ENCODE measurements at regions not wholly inside any gene's neighbourhood (a gene's known extent, or its start where the extent isn't known, plus 50 kb on each side); places are given as distances from the start of the nearest gene placed in this dataset.
A peak's percentile ranks its signal among the peaks of the same experiment; 100 is the strongest.
"Not testable (repeated sequence)": the region's sequence is repeated elsewhere in the genome, so short reads cannot be mapped to it uniquely, and the experiment has no call there.

DNA sequence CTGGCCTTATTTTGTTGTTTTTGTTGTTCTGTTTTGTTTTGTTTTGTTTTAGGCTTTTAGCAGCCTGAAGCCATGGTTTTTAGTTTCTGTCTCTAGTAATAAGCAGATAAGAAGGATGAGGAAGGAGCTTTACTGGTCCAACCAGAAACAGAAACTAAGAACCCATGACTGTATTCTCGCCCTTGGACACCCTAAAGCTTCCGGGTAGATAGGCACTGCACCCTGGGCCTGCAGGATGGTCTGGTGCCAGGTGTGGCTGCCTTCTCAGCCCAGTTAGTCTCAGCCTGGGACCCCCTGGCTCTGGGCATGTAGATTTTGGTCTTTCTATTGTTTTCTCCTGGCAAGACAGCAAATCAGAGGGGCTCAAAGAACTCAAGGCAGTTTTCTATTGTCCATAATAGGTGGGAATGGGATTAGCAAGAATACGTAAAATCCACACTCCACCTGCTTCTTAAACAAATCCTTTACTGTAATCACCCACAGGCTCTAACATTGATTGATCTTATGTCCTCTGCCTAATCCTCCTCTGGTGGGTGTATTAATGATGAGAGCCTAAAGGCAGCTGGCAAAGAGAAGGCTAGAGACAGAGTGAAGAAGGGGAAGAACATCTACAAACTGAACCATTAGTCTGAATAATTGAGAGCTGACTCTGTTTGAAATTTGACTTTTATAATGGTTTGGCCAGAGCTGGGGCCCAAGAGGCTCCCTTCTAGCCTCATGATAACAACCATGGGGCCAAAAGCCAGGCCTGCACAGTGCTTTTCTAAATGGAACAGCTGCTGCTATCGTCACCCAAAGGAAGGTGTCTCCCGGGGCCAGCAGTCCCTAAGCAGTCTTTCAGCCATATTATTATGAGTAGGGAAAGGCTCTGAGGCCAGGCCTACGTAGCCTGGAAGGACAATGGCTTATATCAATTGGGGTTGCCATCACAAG, 106.8 kb upstream of the ATP1A1 start:
- no peak for DNase-seq

DNA sequence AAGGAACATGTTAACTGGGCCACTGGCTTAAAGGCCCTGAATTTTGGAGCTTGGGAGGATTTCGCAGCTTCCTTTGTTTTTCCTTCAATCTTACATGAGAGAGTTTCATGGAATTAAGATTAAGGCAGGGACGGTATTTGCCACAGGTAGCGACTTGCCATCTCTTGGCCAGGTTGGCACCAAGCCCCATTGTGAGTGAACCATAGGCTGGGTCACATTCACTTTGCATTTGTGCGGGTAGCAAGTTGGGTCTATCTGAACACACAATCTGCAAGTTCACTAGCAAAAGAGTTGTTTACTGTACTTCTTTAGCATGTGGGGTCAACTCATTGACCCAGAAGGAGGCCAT, 106.2 kb upstream of the ATP1A1 start:
- DNase-seq, result no peak

DNA sequence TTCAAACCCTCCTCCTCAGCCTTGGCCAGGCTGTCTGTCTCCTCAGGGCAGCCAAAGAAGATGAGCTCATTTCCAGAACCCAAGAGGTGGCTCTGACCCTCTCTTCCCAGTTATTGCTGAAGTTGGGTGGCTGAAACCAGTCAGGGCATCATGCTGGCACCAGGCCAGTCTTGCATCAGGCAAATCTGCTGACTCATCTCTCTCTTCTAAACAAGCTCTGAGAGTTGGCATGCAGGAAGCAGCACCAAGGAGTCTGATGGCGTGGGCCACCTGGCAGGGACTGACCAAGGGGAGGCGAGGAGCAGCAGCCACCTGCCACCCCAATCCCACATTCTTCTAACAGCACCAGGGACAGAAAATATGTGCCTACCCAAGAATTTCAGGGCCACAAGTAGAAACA, 104.8 kb upstream of the ATP1A1 start:
- DNase-seq, result peak; percentile 12

DNA sequence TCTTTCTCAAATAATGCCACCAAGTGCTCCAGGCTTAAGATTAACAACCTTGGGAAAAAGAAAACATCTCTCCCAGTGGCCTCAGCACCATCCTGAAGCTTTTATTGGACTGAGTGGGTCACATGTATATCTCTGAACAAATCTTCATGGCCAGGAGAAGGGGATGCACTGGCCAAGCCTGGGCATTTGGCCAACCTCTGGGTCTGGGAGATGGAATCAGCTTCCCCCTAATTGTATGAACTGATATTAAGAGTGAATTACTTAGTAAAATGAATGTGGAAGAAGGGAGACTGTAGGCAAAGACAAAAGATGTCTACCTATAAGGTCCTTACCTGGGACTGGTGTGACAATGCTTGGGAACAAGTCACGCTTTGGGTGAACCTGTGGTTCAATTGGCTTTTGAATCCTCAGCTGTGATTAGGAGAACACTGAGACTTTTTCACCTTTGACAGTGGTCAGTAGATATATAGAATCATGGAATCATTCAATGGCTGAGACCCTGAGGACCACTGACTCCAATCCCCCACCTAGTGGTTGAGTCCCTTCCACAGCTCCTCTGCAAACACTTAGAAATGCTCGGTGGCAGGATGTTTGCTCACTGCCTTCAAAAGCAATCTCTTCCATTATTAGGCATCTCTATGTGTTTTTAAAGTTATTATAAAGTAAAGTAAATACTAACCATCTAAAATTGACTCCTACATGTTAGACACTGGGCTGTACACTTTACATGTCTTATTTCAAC, 102.6 kb upstream of the ATP1A1 start:
- no peak for DNase-seq

DNA sequence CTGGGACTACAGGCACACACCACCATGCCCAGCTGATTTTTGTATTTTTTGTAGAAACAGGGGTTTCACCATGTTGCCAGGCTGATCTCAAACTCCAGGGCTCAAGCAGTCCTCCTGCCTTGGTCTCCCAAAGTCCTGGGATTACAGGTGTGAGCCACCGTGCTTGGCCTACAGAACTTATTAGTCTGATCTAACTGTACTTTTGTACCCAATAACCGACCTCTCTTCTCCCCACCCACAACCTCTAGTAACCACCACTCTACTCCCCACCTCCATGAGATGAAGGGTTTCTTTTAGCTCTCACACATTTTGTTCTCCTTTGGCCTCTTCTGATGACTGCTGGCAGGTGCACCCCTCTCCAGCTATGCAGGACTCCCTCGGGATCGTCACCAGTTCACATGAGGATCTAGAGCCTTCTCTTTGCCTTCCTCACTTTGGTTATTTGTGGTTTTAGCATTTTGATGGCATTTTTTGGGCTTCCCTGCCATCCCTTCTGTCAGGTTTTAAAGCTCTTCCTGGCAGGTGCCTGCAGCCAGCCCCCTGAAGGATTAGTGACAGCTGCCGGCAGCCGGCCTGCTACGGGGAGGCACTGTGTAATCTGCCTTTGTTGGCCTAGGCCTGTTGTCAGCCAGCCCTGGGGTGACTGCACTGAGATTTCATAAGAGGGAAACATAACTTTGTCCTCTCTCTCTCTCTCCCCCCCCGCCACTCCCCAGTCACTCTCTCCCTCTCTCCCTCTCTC, 99.8 kb upstream of the ATP1A1 start:
- DNase-seq, result no peak

DNA sequence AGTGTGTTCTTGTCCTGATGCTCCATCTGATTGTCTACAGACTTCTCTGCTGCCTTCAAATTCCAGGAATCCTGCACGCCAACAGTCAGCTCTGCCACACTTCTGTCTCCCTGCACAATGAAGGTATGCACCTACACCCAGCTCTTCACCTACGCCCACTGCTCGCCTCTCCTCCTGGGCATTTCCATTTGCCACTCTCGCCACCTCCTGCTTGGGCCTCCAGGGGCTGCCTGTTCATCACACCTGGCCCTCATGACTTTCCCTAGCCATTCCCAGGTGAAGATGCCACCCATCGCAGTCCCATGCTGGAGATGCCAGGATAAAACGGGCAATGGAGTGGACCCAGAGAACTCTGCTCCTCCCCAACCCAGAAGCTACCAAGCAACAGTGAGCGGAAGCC, 96.5 kb upstream of the ATP1A1 start:
- no peak for DNase-seq

DNA sequence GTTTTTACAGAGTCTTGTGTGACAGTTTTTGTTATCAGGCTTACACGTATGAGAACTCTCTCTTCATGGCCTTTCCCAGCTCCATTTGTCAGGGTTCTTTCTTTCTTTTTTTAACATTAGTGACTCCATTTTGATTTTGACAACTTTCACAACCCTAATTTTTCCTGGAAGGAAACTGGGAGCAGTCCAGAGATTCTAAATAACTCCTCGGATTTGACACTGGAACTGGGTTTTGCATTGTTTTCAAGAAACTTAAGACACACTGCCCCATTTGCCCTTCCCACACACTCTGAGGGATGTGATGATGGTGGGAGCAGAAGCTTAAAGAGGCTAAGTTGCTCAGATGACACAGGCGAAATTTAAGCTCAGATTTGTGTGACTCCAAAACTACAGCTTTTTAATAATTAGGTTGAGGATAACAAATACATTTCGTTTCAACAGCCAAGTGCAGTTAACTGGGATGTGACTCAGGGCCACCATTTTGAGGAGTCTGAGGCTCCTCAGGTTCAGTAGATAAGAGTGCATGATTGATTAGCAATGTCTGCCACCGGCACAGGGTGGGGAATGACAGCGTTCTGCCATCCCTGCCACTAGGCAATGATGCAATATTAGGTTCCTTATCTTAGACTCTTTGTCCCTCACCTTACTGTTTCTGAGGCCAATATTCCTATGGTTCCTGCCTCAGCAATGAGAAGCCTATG, 95.1 kb upstream of the ATP1A1 start:
- DNase-seq, result no peak

DNA sequence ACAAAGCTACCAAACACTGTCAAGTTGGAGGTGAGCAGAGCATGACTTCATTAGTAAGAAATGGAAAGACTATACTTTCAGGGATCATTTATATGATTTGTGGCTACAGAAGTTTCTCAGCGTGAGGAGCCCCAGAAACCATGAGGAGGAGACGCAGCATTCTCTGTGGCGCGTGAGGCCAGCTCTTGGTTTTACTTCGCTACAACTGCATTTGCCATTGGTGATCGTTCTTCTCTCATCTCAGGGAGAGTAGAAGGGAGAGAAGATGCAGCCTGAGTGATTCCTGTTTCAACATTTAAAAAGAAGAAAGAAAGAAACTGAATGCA, 94.5 kb upstream of the ATP1A1 start:
- no peak for DNase-seq

DNA sequence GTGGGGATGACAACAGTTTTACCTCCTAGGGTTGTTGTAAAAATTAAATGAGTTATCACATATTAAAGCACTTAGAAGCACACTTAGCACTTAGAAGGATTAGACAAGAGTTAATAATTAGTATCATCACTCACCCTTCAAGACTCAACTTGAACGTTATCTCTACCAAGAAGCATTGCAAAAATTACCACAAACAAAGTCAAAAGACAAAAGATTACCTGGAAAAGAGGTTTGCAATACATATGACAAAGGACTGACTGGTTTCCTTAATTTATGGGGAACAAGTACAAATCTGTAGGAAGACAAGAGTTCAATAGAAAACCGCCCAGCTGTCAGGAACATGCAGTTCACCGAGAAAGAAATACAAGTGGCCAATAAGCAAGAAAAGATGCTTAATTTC, 93.3 kb upstream of the ATP1A1 start:
- DNase-seq, result no peak

DNA sequence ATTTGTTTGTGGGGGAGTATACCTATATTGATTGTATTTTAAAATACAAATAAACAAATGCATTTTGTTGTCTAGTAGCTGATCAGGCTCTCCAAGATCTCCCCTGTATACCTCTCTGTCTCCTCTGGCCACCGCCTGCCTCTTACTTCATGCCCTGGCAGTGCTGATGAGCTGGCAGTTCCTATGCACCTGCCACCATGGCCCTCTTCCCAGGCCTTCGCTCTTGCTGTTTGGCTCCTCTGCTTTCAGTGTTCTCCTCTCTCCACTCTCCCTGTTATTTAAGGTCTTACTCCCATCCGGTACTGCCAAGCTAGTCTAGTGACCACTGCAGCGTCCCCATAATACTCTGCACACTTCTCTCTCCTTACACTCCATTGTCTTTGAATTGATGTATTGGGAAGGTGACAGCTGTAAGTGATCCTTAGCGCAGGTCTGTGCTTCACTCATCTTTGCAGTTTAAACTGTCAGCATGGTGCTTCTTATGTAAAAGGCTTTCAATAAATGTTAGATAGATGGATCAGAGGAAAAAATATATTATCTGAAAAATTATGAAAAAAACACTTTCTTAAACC, 88.1 kb upstream of the ATP1A1 start:
- DNase-seq, result no peak

DNA sequence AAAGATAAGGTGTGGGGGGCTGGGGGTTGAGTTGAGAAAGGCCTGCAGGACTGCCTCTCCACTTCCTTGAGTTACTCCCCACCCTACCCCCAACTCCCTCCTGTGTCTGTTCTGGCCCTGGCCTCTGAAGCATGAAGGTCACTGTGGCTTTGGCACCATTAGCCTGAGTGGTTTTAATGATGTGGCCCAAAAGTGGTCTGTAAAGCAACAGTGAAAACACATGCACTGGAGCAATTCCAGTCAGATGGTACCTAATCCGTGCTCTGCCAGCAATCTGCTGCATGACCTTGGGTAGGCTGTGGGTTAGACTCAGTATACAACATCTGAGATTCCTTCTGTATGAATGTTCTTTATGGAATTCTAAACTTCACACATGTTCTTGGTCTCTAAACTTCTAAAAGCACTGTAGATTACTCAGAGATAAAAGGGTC, 86.5 kb upstream of the ATP1A1 start:
- no peak for DNase-seq

DNA sequence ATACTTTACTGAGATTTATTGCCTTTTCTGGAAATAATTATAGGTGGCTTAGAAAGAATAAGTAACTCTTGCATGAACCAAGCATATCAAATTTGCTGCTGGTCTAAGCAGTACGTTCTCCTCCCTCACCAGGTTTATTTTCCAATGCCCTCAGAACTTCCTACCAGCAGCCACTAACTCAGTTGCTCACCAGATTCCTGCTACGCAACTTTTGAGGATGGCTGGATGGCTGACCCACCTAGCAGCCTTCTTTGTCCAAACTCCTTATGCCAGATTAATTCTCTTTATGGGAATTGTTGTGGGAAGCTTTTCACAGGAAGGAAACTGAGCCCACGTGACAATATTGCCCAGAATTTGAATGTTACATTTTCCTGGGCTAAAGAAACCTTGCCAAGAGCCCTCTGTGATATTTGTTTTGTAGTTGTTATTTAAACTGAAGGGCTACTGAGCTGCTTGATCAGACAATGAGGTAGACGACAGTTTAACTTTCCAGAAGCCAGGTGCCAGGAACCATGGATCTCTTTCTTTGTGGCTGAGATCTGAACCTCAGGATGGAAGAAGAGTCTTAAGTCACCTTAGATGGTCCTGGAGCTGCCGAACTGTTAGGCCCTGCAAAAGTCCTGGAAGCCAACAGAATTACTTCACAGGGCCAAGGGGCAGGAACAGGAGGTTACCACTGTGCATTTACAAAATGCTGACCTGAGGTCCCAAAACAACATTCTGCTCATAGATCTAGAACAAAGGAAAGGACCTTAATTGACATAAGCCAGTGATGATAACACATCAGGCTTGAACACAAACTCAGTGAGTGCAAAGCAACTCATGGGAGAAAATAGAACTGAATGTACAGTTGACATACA, 85.5 kb upstream of the ATP1A1 start:
- DNase-seq, result no peak

DNA sequence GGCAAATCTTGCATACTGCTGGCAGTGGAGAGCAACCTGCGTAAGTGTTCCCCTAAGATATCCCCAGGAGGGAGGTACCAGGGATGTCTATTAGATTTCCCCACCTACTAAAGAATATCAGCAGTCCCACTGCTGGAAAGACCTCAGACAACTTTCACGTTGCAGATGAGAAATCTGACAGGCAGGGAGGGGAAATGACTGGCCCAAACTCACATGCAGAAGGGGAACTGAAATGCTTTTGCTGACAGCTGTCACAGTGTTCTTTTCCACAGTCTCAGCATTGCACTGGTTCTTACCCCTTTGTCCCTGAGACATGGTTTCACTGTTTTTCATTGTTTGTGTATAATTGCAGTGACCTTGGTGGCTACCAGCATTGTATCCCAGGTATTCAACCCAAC, 84.8 kb upstream of the ATP1A1 start:
- DNase-seq, result no peak

DNA sequence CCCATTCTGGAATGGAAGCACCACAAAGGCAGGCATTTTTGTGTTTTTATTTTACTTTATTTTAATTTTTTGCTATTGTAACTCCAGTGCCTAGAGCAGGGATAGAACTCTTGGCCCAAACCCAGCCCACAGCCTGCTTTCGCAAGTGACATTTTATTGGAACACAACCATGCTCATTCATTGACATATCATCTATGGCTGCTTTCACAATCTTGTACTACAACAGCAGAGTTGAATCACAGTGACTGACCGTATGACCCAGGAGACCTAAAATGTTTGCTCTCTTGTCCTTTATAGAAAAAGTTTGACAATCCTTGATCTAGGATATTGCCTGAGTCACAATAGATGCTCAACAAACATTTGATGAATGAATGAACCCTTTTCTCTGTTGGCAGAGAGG, 83.9 kb upstream of the ATP1A1 start:
- no peak for DNase-seq

DNA sequence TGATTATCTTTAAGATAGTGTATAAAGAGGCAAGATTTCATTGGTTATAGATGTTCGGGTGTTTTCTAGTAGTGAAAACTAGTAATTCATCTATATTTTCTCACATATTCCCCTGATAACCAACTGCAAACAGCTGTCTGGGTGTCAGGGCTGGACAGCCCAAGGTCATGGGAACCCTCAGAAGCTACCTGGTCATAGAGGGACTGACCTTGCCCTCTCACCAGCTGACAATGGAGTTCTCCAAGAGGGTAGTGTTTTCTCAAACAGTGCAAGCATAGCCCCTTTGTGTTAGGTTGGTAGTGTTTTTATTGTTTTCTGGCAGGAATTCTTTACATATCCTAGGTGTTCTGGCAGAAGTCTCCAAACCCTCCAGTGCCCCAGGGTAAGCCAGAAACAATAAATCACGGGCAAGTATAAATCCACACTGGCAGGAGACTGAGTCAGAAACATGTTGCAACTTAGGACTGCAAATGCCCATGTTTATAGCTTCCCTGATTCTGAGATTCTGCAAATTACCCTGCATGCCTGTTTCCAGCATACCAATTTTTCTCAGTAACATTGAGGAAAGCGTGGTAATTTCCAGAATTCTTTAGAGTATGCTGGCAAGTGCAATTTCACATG, 82.8 kb upstream of the ATP1A1 start:
- DNase-seq, result no peak

DNA sequence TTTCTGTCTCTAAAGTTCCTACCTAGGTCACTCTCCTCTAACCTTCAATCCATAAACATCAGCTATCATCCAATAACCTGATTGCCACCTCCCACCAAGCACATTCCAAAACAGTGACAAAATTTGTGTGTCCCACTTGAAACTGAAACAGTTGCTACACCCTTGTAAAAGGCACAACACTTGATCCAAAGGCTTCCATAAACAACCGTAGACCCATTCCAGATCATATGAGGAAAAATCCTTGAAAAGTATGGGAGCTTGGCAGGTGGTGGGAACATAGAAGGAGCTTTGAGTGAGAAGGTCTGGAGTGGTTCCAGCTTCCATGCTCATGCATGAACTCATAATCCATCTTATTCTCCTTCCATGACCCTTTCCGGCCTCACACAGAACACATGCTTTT, 82.0 kb upstream of the ATP1A1 start:
- no peak for DNase-seq

DNA sequence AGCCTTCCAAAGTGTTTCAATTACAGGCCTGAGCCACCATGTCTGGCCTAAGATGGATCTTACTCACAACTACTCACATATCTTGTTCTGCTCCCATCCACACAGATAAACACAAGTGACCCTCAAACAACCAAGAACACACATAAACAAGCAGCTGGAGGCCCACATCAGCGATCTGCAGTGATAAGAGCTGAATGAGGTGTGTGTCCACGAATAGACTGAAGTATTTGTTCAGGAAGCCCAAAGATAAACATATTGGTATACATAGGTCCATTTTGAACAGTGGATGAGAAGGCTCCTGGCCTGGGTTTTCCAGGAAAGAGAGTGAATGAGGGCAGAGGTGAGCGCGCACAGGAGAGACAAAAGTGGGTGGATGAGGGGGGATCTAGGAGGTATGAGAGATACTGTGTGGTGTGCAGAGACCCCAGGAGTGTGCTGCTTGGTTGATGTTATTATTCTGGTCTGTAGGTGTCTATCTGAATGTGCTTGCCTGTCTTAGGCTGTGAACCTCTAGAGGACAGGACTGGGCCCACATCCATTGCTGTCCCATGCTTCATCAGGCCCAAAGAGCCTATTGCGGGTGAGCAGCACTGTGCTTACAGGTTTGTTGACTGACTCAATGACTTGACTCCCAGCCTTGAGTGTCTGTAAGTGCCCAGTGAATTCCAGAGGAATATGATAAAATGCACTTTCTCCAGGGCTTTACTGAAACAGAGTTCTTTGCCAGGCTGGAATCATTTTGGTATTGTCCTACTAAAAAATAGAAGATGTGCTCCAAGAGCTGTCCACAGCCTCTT, 79.9 kb upstream of the ATP1A1 start:
- no peak for DNase-seq

DNA sequence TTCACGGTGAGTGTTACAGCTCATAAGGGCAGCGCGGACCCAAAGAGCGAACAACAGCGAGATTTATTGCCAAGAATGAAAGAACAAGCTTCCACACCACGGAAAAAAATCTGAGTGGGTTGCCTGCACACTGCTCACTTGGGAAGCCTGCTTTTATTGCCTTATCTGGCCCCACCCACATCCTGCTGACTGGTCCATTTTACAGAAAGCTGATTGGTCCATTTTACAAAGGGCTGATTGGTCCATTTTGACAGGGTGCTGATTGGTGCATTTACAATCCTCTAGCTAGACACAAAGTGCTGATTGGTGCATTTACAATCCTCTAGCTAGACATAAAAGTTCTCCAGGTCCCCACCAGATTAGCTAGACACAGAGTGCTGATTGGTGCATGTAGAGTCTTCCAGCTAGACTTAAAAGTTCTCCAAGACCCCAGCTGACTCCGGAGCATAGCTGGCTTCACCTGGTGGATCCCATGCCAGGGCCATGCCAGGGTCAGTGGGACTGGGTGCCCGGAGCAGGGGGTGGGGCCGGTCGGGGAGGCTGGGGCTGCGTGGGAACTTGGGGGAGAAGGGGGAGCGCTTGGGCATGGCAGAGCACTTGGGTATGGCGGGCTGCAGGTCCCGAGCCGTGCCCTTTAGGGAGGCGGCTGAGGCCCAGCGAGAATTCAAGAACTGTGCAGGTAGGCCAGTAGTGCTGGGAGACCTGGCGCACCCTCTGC, 75.4 kb upstream of the ATP1A1 start:
- DNase-seq, result no peak

DNA sequence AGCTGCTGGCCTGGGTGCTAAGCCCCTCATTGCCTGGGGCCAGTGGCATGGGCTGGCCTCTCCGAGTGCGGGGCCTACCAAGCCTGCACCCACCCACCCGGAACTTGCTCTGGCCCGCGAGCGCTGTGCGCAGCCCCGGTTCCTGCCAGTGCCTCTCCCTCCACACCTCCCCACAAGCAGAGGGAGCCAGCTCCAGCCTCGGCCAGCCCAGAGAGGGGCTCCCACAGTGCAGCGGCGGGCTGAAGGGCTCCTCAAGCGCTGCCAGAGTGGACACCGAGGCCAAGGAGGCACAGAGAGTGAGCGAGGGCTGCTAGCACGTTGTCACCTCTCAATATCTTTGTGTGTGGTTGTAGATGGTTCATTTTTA, 74.8 kb upstream of the ATP1A1 start:
- not testable (repeated sequence) for DNase-seq

DNA sequence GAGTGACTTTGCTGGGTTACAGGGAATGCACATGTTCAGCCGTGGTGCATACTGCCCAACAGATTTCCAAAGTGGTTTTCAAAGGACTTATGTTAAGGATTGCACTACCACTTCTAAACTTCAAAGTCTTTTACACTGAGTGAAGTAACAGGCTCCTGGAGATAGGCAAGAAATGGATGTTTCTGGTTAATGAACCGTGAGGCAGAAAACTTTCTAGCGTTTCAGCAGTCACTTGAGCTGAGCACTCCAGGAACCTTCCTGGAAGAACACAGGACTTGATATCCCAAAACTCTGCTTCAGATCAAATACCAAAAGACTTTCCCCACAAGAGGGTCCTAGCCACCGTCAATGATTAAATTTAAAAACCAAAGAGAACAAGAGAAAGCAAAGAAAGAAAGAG, 74.3 kb upstream of the ATP1A1 start:
- no peak for DNase-seq

All from activated CD4-positive, alpha-beta T cell treated with anti-CD3 and anti-CD28 coated beads, Interleukin-2, amount 50 U/mL, for 16 hours (primary cell).